NB4 (cell line): ENCODE measurements at regions not wholly inside any gene's neighbourhood (a gene's known extent, or its start where the extent isn't known, plus 50 kb on each side); places are given as distances from the start of the nearest gene placed in this dataset.

Experiments
- DNase-seq: peaks from one replicate; pipeline ENCODE4 v3.0.0; 2010; ENCODE audit warnings: low read depth
- H3K4me3 ChIP-seq: one replicate; pipeline ENCODE4 v1.5.1; 2011; ENCODE audit warnings: mild to moderate bottlenecking, low read depth, low read length, moderate library complexity
- MYC ChIP-seq: IDR thresholded peaks from 2 replicates; pipeline ENCODE4 v1.6.1; 2011; ENCODE audit warnings: low read depth, low read length
- POLR2A ChIP-seq: IDR thresholded peaks from 2 replicates; pipeline ENCODE4 v1.6.1; 2011; ENCODE audit warnings: mild to moderate bottlenecking; ENCODE audit not compliant: insufficient read length; ENCODE audit errors: extremely low read depth
- TF ChIP-seq, protein P1 (sequence below): IDR thresholded peaks from 2 replicates; pipeline ENCODE4 v1.6.1; 2011; ENCODE audit warnings: low read depth, low read length
- TF ChIP-seq, protein P2 (sequence below): IDR thresholded peaks from one replicate; pipeline ENCODE4 v1.5.1; 2012; ENCODE audit warnings: low read depth, low read length

DNA sequence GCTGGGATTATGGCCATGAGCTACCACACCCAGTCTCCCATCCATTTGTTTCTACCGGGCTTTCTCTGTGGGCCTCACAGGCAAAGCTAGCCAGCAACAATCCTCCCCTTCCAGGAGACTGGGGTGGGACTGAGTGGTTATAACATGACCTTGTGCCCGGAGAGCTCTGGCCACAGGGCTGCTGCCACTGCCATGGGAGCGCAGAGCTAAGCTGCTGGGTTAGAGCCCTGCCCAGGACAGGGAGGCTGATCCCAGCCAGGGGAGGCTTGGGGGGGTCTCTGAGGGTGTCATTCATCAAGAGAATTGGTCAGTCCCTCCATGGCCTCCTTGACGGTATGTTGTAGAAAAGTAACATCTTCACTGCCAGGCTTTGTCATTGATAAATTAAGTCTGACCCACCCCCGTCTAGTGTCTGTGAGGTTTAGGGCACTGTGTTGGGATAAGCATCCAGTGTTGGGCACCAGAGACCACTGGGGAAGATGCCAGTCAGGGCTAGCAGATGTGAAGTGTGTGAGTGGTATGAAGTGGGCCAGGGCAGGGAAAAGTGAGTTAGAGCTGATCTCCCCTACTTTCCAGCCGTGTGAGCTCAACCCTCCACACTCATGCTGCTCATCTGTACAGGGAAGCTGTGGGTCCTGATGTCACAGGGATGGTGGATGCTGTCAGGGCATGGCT is 368.4 kb upstream of the HS6ST1 start:
- no peak overlapping the region for H3K4me3 ChIP-seq
- DNase-seq: no peak
- TF ChIP-seq, protein P1, sequence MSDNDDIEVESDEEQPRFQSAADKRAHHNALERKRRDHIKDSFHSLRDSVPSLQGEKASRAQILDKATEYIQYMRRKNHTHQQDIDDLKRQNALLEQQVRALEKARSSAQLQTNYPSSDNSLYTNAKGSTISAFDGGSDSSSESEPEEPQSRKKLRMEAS: no peak
- TF ChIP-seq POLR2A (no peak), MYC (no peak)
- TF ChIP-seq, protein P2, sequence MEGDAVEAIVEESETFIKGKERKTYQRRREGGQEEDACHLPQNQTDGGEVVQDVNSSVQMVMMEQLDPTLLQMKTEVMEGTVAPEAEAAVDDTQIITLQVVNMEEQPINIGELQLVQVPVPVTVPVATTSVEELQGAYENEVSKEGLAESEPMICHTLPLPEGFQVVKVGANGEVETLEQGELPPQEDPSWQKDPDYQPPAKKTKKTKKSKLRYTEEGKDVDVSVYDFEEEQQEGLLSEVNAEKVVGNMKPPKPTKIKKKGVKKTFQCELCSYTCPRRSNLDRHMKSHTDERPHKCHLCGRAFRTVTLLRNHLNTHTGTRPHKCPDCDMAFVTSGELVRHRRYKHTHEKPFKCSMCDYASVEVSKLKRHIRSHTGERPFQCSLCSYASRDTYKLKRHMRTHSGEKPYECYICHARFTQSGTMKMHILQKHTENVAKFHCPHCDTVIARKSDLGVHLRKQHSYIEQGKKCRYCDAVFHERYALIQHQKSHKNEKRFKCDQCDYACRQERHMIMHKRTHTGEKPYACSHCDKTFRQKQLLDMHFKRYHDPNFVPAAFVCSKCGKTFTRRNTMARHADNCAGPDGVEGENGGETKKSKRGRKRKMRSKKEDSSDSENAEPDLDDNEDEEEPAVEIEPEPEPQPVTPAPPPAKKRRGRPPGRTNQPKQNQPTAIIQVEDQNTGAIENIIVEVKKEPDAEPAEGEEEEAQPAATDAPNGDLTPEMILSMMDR: no peak

DNA sequence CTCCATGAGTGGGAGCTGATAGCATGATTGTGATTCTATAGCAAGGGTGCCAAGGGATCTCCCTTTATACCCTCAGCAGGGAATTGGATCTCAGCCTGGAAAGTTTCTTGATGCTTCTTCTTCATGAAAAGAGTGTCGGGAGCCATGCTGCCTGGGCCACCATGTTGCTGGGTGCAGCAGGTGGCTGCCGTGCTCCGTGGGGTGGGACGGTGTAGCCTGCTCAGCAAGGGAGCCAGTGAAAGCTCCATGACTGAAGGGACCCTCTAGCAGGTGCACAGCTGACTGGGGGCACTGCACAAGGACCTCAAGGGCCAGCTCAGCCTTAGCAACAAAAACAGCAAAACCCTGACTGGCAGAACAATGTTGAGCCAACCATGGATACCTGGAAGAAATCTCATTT is 368.9 kb upstream of the HS6ST1 start:
- no peak overlapping the region for H3K4me3 ChIP-seq
- no peak for TF ChIP-seq POLR2A
- TF ChIP-seq, protein P2: no peak
- TF ChIP-seq, protein P1: no peak
- TF ChIP-seq MYC: no peak
- no peak for DNase-seq

DNA sequence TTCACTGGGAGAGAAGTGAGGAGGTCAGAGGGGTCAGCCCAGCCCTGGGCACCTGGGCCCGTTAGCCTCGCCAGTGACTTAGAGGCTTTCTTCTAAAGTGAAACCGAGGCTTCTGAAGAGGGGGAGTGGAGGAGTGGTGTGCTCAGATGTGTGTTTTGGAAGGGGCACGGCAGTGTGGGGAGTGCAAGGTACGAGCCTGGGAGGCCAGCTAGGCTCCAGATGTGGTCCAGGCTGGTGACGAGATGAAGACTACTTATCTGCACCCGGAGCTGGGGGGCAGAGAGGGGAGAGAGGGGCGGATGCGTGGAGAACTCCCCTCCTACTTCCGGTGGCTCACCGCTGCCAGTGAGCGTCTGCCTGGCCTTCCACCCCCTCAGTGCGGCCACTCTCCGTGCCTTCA is 371.3 kb upstream of the HS6ST1 start:
- TF ChIP-seq, protein P2: no peak
- no peak for TF ChIP-seq MYC
- TF ChIP-seq, protein P1: no peak
- no peak for TF ChIP-seq POLR2A
- no peak for DNase-seq
- H3K4me3 ChIP-seq: no peak overlapping the region

DNA sequence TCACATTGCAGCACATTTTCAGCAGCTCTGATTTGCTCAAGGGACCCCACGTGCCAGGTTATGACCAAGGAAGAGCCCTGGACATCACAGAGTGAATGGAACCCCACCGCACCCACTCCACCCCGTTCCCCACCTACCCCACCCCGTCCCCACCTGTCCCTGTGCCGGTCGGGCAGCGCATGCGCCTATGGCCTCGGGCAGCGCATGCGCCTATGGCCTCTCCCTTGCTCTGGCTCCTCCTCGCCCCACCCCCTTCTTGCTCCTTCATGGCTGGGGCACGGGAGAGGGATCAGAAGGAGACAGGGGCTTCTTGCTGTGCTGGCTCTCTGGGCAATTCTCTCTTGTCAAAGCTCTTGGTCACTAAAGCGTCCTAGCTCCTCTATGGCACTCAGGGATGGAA is 371.8 kb upstream of the HS6ST1 start:
- no peak overlapping the region for H3K4me3 ChIP-seq
- TF ChIP-seq, protein P2: no peak
- TF ChIP-seq MYC (no peak), POLR2A (no peak)
- TF ChIP-seq, protein P1: no peak
- DNase-seq: no peak

DNA sequence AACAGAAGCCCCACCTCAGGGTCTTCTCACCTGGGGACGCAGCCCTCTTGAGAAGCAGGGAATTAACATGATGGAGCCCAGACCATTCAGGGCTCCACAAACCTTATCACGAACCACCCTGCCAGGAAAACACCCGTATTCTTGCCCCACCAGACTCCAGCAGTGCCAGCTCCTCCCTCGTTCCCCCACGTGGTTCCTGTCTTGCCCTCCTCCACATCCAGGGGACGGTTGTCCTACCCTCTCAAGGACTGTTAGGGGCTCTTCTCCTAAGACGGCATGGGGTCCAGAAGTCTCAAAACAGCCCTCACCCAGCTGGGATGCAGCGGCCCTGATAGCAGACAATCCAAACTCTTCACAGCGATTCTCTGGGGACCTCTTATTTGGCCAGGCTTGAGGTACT is 372.2 kb upstream of the HS6ST1 start:
- DNase-seq: no peak
- TF ChIP-seq MYC (no peak), POLR2A (no peak)
- TF ChIP-seq, protein P1: no peak
- TF ChIP-seq, protein P2: no peak
- H3K4me3 ChIP-seq: no peak overlapping the region
